ENCODE measurements at regions not wholly inside any gene's neighbourhood (a gene's known extent, or its start where the extent isn't known, plus 50 kb on each side); places are given as distances from the start of the nearest gene placed in this dataset.
"Not testable (repeated sequence)": the region's sequence is repeated elsewhere in the genome, so short reads cannot be mapped to it uniquely, and the experiment has no call there.

DNA sequence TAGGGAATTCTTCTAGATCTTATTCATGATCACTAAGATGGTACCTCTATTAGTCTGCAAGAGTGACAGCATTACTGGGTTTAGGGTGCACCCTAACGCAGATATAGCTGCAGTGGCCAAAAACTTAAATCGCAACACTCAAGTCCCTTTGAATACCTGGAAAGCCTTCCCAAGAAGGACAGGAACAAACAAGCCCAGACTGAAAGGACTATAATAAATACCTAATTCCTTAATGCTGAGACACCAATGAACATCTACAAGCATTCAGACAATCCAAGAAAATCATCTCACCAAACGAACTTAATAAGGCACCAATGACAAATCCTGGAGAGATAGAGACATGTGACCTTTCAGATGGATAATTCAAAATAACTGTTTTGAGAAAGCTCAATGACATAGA is 74.9 kb upstream of the PDHA2 start:
- TF ChIP-seq EZH2 (IDR thresholded peaks at IDR 0.05; ENCODE audit: low read length, unreplicated experiment) (no peak), EZH2phosphoT487 (IDR thresholded peaks at IDR 0.05; ENCODE audit: borderline replicate concordance, low read length) (no peak)
- TF ChIP-seq, protein P1, sequence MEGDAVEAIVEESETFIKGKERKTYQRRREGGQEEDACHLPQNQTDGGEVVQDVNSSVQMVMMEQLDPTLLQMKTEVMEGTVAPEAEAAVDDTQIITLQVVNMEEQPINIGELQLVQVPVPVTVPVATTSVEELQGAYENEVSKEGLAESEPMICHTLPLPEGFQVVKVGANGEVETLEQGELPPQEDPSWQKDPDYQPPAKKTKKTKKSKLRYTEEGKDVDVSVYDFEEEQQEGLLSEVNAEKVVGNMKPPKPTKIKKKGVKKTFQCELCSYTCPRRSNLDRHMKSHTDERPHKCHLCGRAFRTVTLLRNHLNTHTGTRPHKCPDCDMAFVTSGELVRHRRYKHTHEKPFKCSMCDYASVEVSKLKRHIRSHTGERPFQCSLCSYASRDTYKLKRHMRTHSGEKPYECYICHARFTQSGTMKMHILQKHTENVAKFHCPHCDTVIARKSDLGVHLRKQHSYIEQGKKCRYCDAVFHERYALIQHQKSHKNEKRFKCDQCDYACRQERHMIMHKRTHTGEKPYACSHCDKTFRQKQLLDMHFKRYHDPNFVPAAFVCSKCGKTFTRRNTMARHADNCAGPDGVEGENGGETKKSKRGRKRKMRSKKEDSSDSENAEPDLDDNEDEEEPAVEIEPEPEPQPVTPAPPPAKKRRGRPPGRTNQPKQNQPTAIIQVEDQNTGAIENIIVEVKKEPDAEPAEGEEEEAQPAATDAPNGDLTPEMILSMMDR (conservative IDR thresholded peaks at IDR 0.05; ENCODE audit: low read depth, low read length) = no peak
- ChIA-PET CTCF (no interaction called here), POLR2A (ENCODE audit: unreplicated experiment) (no interaction called here)
- Histone ChIP-seq H3K9me2 (replicated peaks; ENCODE audit: low read length) (no peaks in the 10 kb centered on the region), H3K27me3 (ENCODE audit: low read length) (no peaks in the 10 kb centered on the region), H3K4me2 (ENCODE audit: low read length) (no peak overlapping the region), H3K9me3 (ENCODE audit: low read length) (no peaks in the 10 kb centered on the region), H3K27ac (ENCODE audit: low read length) (no peak overlapping the region), H2AFZ (ENCODE audit: low read length) (no peak overlapping the region), H3K4me3 (ENCODE audit: low read length) (no peak overlapping the region), H3K4me1 (ENCODE audit: insufficient read depth, low read length) (peaks cover 16% of the 10 kb centered on the region), H3K9ac (ENCODE audit: low read length) (no peak overlapping the region), H3K79me2 (ENCODE audit: low read length) (no peaks in the 10 kb centered on the region), H3K36me3 (ENCODE audit: low read depth, low read length) (no peaks in the 10 kb centered on the region), H3F3A (ENCODE audit: low read length, unreplicated experiment) (peaks cover 5% of the 10 kb centered on the region), H4K20me1 (ENCODE audit: low read length) (no peaks in the 10 kb centered on the region)
- ATAC-seq (no peak), DNase-seq (no peak)
- no TSS peak for BruUV-seq (replicated peaks)
- intact Hi-C loops (cut with micrococcal nuclease) = no loop called here

DNA sequence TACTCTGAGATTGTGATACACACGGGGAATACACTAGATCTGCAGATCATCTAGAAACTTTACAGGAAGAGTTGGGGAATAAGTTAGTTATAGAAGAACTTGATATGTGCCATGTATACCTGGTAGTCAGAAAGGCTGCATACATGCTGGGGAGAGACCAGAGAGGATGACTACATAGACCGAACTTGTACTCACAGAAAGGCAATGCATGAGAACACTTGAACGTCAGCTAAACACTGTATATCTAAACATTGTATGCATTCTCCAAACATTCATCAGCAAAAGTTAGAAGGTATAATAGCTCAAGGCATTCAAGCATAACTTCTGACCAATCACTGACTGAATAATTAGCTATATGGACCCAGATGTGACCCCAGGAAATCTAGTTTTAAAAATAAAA is 78.0 kb upstream of the PDHA2 start:
- Histone ChIP-seq H3K4me3 (ENCODE audit: low read length) (no peak overlapping the region), H4K20me1 (ENCODE audit: low read length) (no peaks in the 10 kb centered on the region), H3K27me3 (ENCODE audit: low read length) (no peaks in the 10 kb centered on the region), H3K4me2 (ENCODE audit: low read length) (peak overlapping the region; percentile 44), H3F3A (ENCODE audit: low read length, unreplicated experiment) (peaks cover 5% of the 10 kb centered on the region), H3K9me3 (ENCODE audit: low read length) (no peaks in the 10 kb centered on the region), H3K4me1 (ENCODE audit: insufficient read depth, low read length) (peaks cover 33% of the 10 kb centered on the region), H2AFZ (ENCODE audit: low read length) (no peak overlapping the region), H3K36me3 (ENCODE audit: low read depth, low read length) (no peaks in the 10 kb centered on the region), H3K9ac (ENCODE audit: low read length) (no peak overlapping the region), H3K9me2 (replicated peaks; ENCODE audit: low read length) (no peaks in the 10 kb centered on the region), H3K79me2 (ENCODE audit: low read length) (no peaks in the 10 kb centered on the region), H3K27ac (ENCODE audit: low read length) (peak overlapping the region; percentile 48)
- ATAC-seq = peak; percentile 30
- TF ChIP-seq EZH2phosphoT487 (IDR thresholded peaks at IDR 0.05; ENCODE audit: borderline replicate concordance, low read length) = no peak
- TF ChIP-seq, protein P1 (conservative IDR thresholded peaks at IDR 0.05; ENCODE audit: low read depth, low read length) = no peak
- no TSS peak for BruUV-seq (replicated peaks)
- intact Hi-C loops (cut with micrococcal nuclease) = loop anchor here (1.0 kb wide), 1 partner anchor 17 kb away; no protein-coding TSS in a partner anchor
- ChIA-PET POLR2A (ENCODE audit: unreplicated experiment) (no interaction called here), CTCF (no interaction called here)
- peak; percentile 18 for DNase-seq

DNA sequence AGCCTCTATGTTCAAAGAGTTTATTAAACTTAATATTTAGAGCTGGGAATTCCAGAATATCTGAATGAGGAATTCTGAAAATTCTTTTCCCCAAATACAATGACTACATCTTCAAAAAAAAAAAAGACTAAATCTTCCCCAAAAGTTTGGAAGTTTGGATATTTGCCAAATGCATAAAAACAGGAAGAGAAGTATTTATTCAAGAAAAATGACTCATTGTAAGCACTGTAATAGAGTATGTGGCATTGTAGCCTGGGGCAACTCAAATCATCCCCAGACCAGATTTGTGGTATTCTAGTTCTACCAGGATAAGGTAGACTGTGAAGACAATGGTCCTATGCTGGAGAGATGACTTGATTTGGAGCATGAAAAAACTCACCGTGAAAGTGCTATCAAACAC is 78.5 kb upstream of the PDHA2 start:
- H3K4me2 ChIP-seq (ENCODE audit: low read length) = peak overlapping the region; percentile 44
- no peak overlapping the region for H2AFZ ChIP-seq (ENCODE audit: low read length)
- ATAC-seq (peak; percentile 98), DNase-seq (peak; percentile 92)
- TF ChIP-seq, protein P1 (conservative IDR thresholded peaks at IDR 0.05; ENCODE audit: low read depth, low read length) = no peak
- no peak for TF ChIP-seq EZH2 (IDR thresholded peaks at IDR 0.05; ENCODE audit: low read length, unreplicated experiment)
- no peak for TF ChIP-seq EZH2phosphoT487 (IDR thresholded peaks at IDR 0.05; ENCODE audit: borderline replicate concordance, low read length)
- H3K79me2 ChIP-seq (ENCODE audit: low read length) = no peaks in the 10 kb centered on the region
- H3K27me3 ChIP-seq (ENCODE audit: low read length) = no peaks in the 10 kb centered on the region
- no TSS peak for BruUV-seq (replicated peaks)
- no peaks in the 10 kb centered on the region for H4K20me1 ChIP-seq (ENCODE audit: low read length)
- H3K36me3 ChIP-seq (ENCODE audit: low read depth, low read length) = no peaks in the 10 kb centered on the region
- H3K4me1 ChIP-seq (ENCODE audit: insufficient read depth, low read length) = peaks cover 33% of the 10 kb centered on the region
- CTCF ChIA-PET = no interaction called here
- no peak overlapping the region for H3K4me3 ChIP-seq (ENCODE audit: low read length)
- no peaks in the 10 kb centered on the region for H3K9me3 ChIP-seq (ENCODE audit: low read length)
- no peaks in the 10 kb centered on the region for H3K9me2 ChIP-seq (replicated peaks; ENCODE audit: low read length)
- peak overlapping the region; percentile 48 for H3K27ac ChIP-seq (ENCODE audit: low read length)
- POLR2A ChIA-PET (ENCODE audit: unreplicated experiment) = no interaction called here
- H3K9ac ChIP-seq (ENCODE audit: low read length) = no peak overlapping the region
- H3F3A ChIP-seq (ENCODE audit: low read length, unreplicated experiment) = peaks cover 5% of the 10 kb centered on the region
- intact Hi-C loops (cut with micrococcal nuclease) = loop anchor here (1.0 kb wide), 1 partner anchor 18 kb away; no protein-coding TSS in a partner anchor

DNA sequence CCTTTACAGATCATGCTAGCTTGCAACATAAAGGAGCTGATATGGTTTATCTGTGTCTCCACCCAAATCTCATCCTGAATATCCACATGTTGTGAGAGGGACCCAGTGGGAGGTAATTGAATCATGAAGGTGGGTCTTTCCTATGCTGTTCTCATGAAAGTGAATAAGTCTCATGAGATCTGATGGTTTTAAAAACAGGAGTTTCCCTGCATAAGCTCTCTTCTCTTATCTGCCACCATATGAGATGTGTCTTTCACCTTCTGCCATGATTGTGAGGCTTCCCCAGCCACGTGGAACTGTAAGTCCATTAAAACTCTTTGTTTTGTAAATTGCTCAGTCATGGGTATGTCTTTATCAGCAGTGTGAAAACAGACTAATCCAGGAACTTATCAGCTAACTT is 79.2 kb upstream of the PDHA2 start:
- H3F3A ChIP-seq (ENCODE audit: low read length, unreplicated experiment); POLR2A ChIA-PET (ENCODE audit: unreplicated experiment); H3K27ac ChIP-seq (ENCODE audit: low read length); DNase-seq; H2AFZ ChIP-seq (ENCODE audit: low read length); H3K9me2 ChIP-seq (replicated peaks; ENCODE audit: low read length); H3K79me2 ChIP-seq (ENCODE audit: low read length); H3K27me3 ChIP-seq (ENCODE audit: low read length); ATAC-seq; H4K20me1 ChIP-seq (ENCODE audit: low read length); BruUV-seq (replicated peaks); CTCF ChIA-PET; H3K4me2 ChIP-seq (ENCODE audit: low read length); H3K4me3 ChIP-seq (ENCODE audit: low read length); H3K36me3 ChIP-seq (ENCODE audit: low read depth, low read length); H3K9ac ChIP-seq (ENCODE audit: low read length); H3K9me3 ChIP-seq (ENCODE audit: low read length): not testable (repeated sequence)
- H3K4me1 ChIP-seq (ENCODE audit: insufficient read depth, low read length) = peaks cover 33% of the 10 kb centered on the region
- intact Hi-C loops (cut with micrococcal nuclease) = loop anchor here (1.0 kb wide), 1 partner anchor 19 kb away; no protein-coding TSS in a partner anchor
